IPS-18c (cell line): ENCODE measurements at regions not wholly inside any gene's neighbourhood (a gene's known extent, or its start where the extent isn't known, plus 50 kb on each side); places are given as distances from the start of the nearest gene placed in this dataset.
"Not testable (repeated sequence)": the region's sequence is repeated elsewhere in the genome, so short reads cannot be mapped to it uniquely, and the experiment has no call there.

ENCODE experiments used
- H3K4me3 ChIP-seq: 2 replicates; pipeline ENCODE4 v1.7.0; 2013; ENCODE audit warnings: low read depth, mild to moderate bottlenecking, low read length, moderate library complexity; ENCODE audit not compliant: insufficient read depth
- H3K9me3 ChIP-seq: one replicate; pipeline ENCODE4 v1.6.1; 2013; ENCODE audit warnings: mild to moderate bottlenecking, low read length, moderate library complexity; ENCODE audit not compliant: control insufficient read depth, insufficient read depth

GRCh38 chr13:87940776-87941175 is 269.6 kb downstream of the SLITRK5 start:
- Histone ChIP-seq H3K4me3 (no peak overlapping the region), H3K9me3 (no peaks in the 10 kb centered on the region)

DNA sequence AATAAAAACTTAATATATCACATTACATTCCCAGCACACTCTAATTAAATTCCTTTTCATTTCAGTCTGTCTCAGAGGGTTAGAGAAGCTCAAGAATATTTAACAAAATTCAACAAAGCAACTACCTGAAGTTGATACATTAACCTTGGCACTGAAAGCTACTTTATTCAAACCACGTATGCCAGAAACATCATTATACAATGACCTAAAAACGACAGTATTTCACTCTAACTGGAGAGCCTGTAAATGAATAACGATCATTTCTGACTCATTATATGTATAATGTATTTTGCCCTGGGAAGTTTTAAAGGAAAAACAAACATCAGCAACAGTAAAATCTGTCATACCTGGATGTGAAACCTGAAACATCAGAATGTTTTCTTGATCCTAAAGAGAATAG is 270.1 kb downstream of the SLITRK5 start:
- H3K4me3 ChIP-seq: no peak overlapping the region
- H3K9me3 ChIP-seq: no peaks in the 10 kb centered on the region

DNA sequence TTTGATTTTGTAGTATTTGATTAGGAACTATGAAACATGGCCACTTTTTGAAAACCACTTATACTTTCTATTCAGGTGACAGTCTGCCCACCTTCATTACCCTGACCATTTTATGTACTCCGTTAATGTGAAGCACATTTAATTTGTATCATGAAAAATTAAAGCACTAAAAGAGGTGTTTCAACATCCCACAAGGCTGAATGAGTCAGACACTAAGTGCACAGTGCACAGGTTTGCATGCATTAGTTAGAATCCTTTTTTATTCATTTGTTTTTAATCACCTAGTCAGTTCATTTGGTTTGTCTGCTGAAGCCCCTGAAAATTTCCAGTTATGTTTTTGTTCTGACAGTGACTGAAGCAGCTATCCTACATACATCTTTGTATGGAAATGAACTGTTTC is 271.0 kb downstream of the SLITRK5 start:
- no peak overlapping the region for H3K4me3 ChIP-seq
- H3K9me3 ChIP-seq: no peaks in the 10 kb centered on the region

GRCh38 chr13:87944038-87944437 is 272.9 kb downstream of the SLITRK5 start:
- H3K9me3 ChIP-seq: no peaks in the 10 kb centered on the region

GRCh38 chr13:87952377-87952776 is 281.2 kb downstream of the SLITRK5 start:
- no peaks in the 10 kb centered on the region for H3K9me3 ChIP-seq
- no peak overlapping the region for H3K4me3 ChIP-seq

More at GRCh38 chr13:87944038-87944437, 272.9 kb downstream of the SLITRK5 start:
- no peak overlapping the region for H3K4me3 ChIP-seq

DNA sequence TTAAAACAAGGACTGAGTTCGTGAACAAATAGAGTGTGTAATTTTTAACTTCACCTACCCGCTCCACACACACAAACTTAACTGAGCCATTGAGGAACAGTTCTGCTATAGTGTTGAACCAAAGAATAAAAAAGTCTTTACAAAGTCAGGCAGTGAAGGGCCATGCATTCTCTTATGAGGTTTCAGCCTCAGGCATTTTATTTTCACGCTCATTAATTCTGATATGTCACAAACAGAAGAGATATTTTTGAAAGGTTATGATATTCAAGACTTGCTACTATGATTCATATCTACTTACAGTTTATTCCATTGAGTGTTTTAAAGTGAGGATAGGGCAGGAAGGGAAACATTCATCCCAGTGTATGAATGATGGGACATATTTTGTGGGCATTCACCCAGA is 282.2 kb downstream of the SLITRK5 start:
- H3K4me3 ChIP-seq: no peak overlapping the region
- H3K9me3 ChIP-seq: no peaks in the 10 kb centered on the region

DNA sequence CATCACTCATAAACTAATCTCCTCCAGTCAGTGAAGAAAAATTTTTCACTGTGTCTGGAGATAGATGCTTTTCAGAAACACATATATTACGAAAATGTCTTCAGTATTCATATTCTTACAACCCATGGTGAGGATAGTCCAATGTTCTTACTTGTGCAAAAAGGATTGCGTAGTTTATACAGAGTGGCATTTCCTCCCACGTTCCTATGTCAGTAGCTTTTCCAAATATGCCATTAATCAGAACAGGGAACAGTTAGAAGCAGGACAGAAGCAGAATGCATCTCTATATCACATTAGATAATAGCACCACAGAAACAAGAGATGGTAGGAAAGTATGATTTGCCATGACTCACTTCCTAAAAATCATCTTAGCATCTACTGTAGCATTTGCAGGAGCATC is 282.9 kb downstream of the SLITRK5 start:
- no peaks in the 10 kb centered on the region for H3K9me3 ChIP-seq
- no peak overlapping the region for H3K4me3 ChIP-seq

DNA sequence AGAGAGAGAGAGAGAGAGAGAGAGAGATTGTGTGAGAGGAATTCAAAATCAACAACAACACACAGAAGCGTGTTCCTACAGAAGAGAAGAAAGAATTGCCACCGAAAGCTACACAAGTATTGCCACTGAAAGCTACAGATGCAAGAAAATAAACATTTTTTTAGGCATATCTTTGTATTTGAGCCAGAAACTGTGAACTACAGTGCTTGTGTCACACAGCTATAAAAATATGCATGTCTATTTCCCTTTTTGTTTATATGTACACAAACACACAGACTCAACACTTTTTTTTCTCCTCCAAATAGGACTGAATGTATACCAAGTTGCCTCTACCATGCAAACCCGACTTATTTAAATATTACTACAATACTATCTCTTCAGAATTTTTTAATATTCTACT is 290.4 kb downstream of the SLITRK5 start:
- Histone ChIP-seq H3K9me3 (no peaks in the 10 kb centered on the region), H3K4me3 (no peak overlapping the region)

GRCh38 chr13:87972568-87972967 is 301.4 kb downstream of the SLITRK5 start:
- H3K4me3 ChIP-seq: no peak overlapping the region
- H3K9me3 ChIP-seq: no peaks in the 10 kb centered on the region

DNA sequence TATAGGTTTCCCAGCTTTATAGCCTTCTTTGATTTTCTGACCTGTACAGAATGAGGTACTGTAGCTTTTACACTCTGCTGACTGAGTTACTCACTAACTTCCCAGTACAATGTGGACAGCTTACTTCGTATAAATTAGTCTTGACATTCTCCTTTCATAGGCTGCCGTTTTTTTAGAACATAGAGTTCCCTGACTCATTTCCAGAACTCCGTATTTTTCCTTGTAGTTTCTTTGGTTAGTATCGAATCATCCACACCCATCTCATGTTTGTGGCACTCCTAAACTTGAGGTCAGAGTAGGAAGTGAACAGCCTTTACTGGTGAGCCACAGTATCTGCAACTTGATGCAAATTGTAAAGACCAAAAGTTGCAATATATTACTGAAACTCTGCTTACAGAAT is 303.9 kb downstream of the SLITRK5 start:
- Histone ChIP-seq H3K4me3 (no peak overlapping the region), H3K9me3 (no peaks in the 10 kb centered on the region)

DNA sequence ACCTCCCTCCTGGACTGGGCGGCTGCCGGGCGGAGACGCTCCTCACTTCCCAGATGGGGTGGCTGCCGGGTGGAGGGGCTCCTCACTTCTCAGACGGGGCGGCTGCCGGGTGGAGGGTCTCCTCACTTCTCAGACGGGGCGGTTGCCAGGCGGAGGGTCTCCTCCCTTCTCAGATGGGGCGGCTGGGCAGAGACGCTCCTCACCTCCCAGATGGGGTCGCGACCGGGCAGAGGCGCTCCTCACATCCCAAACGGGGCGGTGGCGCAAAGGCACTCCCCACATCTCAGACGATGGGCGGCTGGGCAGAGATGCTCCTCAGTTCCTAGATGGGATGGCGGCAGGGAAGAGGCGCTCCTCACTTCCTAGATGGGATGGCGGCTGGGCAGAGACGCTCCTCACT is 305.5 kb downstream of the SLITRK5 start:
- H3K4me3 ChIP-seq, H3K9me3 ChIP-seq: not testable (repeated sequence)

- Histone ChIP-seq H3K9me3 (no peaks in the 10 kb centered on the region), H3K4me3 (no peak overlapping the region)
Measured at GRCh38 chr13:87981416-87981815, 310.2 kb downstream of the SLITRK5 start.

DNA sequence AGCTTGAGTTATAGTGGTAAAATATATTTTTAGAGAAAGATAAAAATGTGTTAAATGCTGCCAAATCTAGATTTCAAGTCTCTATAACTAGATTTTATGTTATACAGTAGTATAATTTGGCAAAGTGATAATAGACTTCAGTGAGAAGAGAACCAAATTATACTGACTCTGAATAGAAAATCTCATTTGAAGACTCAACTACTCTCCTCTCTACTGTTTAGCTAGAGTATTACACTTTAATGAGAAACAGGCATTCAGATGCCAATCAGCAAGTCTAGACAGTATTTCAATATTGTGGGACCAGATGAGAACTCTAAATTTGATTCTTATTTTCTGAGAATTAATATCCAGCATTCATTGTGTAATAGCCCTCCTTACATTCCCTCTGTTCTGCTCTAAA is 311.2 kb downstream of the SLITRK5 start:
- no peak overlapping the region for H3K4me3 ChIP-seq
- H3K9me3 ChIP-seq: no peaks in the 10 kb centered on the region

GRCh38 chr13:87986639-87987250 is 315.6 kb downstream of the SLITRK5 start:
- no peak overlapping the region for H3K4me3 ChIP-seq
- H3K9me3 ChIP-seq: no peaks in the 10 kb centered on the region

DNA sequence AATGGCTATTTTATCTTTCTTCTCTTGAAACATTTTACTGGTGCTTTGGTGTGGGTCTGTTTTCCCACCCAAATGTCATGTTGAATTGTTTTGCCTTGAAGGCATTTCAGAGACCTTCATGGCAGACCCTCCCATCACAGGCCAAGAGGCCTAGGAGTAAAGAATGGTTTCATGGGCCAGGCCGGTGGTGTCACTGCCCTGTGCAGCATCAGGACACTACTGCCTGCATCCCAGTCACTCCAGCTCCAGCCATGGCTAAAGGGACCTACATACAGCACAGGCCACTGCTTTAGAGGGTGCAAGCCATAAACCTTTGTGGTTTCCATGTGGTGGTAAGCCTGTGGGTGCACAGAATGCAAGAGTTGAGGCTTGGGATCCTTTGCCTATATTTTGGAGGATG is 326.9 kb downstream of the SLITRK5 start:
- peaks cover 3% of the 10 kb centered on the region for H3K9me3 ChIP-seq
- no peak overlapping the region for H3K4me3 ChIP-seq

- no peak overlapping the region for H3K4me3 ChIP-seq
- H3K9me3 ChIP-seq: peaks cover 3% of the 10 kb centered on the region
Measured at GRCh38 chr13:87999240-87999700, 328.1 kb downstream of the SLITRK5 start.

- Histone ChIP-seq H3K4me3 (no peak overlapping the region), H3K9me3 (peaks cover 3% of the 10 kb centered on the region)
Measured at GRCh38 chr13:87999788-88000187, 328.6 kb downstream of the SLITRK5 start.

DNA sequence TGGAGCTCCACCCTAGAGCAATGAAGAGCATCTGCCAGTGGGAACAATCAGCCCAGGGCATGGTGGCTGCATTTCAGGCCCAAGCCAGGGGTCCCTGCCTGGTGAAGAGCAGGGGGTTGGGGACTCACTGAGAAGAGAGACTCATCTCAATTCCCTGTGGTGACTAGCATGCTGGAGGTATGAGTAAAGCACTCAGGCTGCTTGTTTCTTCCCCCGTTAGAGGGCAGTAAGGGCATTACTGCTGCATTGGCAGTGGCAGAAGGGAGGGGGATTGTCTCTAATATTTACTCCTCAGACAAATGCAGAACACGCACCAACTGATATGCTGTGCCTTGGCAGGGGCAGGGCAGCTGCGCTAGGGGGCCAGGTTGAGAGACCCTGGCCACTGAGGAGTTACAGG is 329.1 kb downstream of the SLITRK5 start:
- Histone ChIP-seq H3K4me3 (no peak overlapping the region), H3K9me3 (peaks cover 3% of the 10 kb centered on the region)

GRCh38 chr13:88000787-88001186 is 329.6 kb downstream of the SLITRK5 start:
- H3K4me3 ChIP-seq: no peak overlapping the region
- peaks cover 3% of the 10 kb centered on the region for H3K9me3 ChIP-seq
